ENCODE measurements at regions not wholly inside any gene's neighbourhood (a gene's known extent, or its start where the extent isn't known, plus 50 kb on each side); places are given as distances from the start of the nearest gene placed in this dataset.

- TF ChIP-seq CTCF (IDR thresholded peaks at IDR 0.05; ENCODE audit: low read depth, low read length, missing control alignments), result no peak
- Histone ChIP-seq H3K27me3 (replicated peaks) (no peaks in the 10 kb centered on the region), H3K27ac (no peak overlapping the region), H3K4me3 (ENCODE audit: low read depth, low read length) (no peak overlapping the region), H3K36me3 (replicated peaks) (no peaks in the 10 kb centered on the region)
- no peak for DNase-seq
- in situ Hi-C loops (cut with HindIII; ENCODE audit: low pct_ligation_motif_present, low sequenced_read_pairs), result no loop called here
These were observed 83.3 kb upstream of the FRMD6 start for GRCh38 chr14:51568366-51568765.

- no peak for DNase-seq
- no peak overlapping the region for H3K27ac ChIP-seq
- no peak overlapping the region for H3K4me3 ChIP-seq (ENCODE audit: low read depth, low read length)
- TF ChIP-seq CTCF (IDR thresholded peaks at IDR 0.05; ENCODE audit: low read depth, low read length, missing control alignments), result no peak
- no peaks in the 10 kb centered on the region for H3K27me3 ChIP-seq (replicated peaks)
- in situ Hi-C loops (cut with HindIII; ENCODE audit: low pct_ligation_motif_present, low sequenced_read_pairs), result no loop called here
- no peaks in the 10 kb centered on the region for H3K36me3 ChIP-seq (replicated peaks)
These were observed 78.1 kb upstream of the FRMD6 start for GRCh38 chr14:51573607-51574006.

GRCh38 chr14:51574009-51574408 lies 77.7 kb upstream of the FRMD6 start:
- DNase-seq, result no peak
- TF ChIP-seq CTCF (IDR thresholded peaks at IDR 0.05; ENCODE audit: low read depth, low read length, missing control alignments), result no peak
- H3K27me3 ChIP-seq (replicated peaks), result no peaks in the 10 kb centered on the region
- H3K36me3 ChIP-seq (replicated peaks), result no peaks in the 10 kb centered on the region
- in situ Hi-C loops (cut with HindIII; ENCODE audit: low pct_ligation_motif_present, low sequenced_read_pairs), result no loop called here
- H3K4me3 ChIP-seq (ENCODE audit: low read depth, low read length), result no peak overlapping the region
- no peak overlapping the region for H3K27ac ChIP-seq

GRCh38 chr14:51575349-51576116 lies 76.2 kb upstream of the FRMD6 start:
- Histone ChIP-seq H3K36me3 (replicated peaks) (no peaks in the 10 kb centered on the region), H3K27ac (peak overlapping the region; percentile 70)
- DNase-seq, result no peak

GRCh38 chr14:51576117-51576430 lies 75.6 kb upstream of the FRMD6 start:
- Histone ChIP-seq H3K27ac (peak overlapping the region; percentile 70), H3K4me3 (ENCODE audit: low read depth, low read length) (no peak overlapping the region), H3K27me3 (replicated peaks) (no peaks in the 10 kb centered on the region), H3K36me3 (replicated peaks) (no peaks in the 10 kb centered on the region)
- in situ Hi-C loops (cut with HindIII; ENCODE audit: low pct_ligation_motif_present, low sequenced_read_pairs), result no loop called here
- peak; percentile 87 for DNase-seq
- TF ChIP-seq CTCF (IDR thresholded peaks at IDR 0.05; ENCODE audit: low read depth, low read length, missing control alignments), result no peak

More at GRCh38 chr14:51575349-51576116, 76.2 kb upstream of the FRMD6 start:
- in situ Hi-C loops (cut with HindIII; ENCODE audit: low pct_ligation_motif_present, low sequenced_read_pairs), result no loop called here
- no peaks in the 10 kb centered on the region for H3K27me3 ChIP-seq (replicated peaks)
- TF ChIP-seq CTCF (IDR thresholded peaks at IDR 0.05; ENCODE audit: low read depth, low read length, missing control alignments), result no peak
- no peak overlapping the region for H3K4me3 ChIP-seq (ENCODE audit: low read depth, low read length)

GRCh38 chr14:51576879-51577278 lies 74.8 kb upstream of the FRMD6 start:
- DNase-seq, result peak; percentile 60
- peak overlapping the region; percentile 70 for H3K27ac ChIP-seq
- no peak overlapping the region for H3K4me3 ChIP-seq (ENCODE audit: low read depth, low read length)
- H3K27me3 ChIP-seq (replicated peaks), result no peaks in the 10 kb centered on the region
- in situ Hi-C loops (cut with HindIII; ENCODE audit: low pct_ligation_motif_present, low sequenced_read_pairs), result no loop called here
- H3K36me3 ChIP-seq (replicated peaks), result no peaks in the 10 kb centered on the region
- no peak for TF ChIP-seq CTCF (IDR thresholded peaks at IDR 0.05; ENCODE audit: low read depth, low read length, missing control alignments)

Data from brain microvascular endothelial cell (primary cell).